ENCODE measurements at regions not wholly inside any gene's neighbourhood (a gene's known extent, or its start where the extent isn't known, plus 50 kb on each side); places are given as distances from the start of the nearest gene placed in this dataset.

DNA sequence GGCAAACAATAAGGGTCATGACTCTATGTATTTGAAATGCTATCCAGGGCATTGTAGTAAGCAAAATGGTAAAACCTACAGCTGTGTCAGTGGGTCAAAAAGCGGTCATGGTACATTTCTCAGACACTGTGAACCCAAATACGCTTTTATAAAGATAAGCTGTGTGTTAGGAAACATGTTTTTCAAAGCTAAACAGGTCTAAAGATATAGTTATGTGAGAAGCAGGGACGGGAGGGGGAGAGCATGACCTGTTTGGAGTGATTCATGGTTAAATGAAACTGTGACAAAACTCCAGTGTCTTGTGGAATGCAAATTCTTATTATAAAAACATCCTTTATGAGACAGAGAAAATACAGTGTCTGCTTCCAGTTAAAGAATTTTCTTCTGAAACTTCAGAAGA lies 205.4 kb upstream of the BMP2 start:
- DNase-seq (ENCODE audit: low spot score) = no peak

DNA sequence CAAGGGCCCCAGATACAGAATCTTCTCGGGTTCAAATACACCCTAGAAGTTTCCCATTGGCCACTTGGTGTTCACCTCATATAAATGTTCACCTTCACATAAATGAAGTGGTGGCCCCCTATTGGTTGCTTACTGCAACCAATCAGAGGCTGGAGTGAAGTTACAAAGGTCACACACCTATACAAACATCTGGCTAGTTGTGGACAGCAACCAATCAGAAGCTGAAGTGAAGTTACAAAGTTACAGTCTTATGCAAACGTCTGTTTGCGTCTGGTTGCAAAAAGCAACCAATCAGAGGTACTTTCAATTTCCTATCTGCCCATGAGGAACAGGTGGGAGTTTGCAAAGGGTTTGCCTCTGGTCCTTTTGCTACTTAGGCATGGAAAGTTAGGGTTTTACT lies 206.5 kb upstream of the BMP2 start:
- DNase-seq (ENCODE audit: low spot score) = no peak

DNA sequence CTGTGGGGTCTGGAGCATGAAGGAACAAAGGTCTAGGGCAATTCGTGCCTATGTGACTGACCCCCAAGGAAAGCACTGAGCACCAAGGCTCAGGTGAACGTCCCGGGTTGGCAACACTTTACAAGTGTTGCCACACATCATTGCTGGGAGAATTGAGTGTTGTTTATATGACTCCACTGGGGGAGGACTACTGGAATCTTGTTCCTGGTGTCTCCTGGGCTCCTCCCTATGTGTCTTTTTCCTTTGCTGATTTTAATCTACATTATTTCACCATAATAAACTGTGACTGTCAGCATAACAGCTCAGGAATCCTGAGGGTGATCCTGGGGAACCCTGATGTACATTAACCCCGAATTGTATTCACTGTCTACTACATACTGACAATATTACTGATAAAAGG lies 207.7 kb upstream of the BMP2 start:
- no peak for DNase-seq (ENCODE audit: low spot score)

DNA sequence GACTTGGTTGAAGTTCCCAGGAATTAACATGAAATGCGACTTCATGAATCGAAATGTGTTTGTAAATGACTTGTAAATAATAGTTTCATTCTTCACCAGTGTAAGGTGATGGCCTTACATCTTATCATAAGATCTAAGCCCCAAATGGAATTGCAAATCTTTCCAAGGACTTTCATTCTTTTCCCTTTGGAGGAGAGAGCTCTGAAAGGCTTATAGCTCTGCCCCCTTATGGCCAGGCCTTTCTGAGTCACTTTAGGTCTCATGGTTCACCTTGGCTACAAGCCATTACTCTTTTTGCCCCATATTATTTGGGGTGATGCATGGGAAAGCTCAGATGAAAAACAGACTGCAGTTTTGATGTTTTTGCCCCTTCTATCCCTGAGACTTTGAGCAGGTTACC lies 209.1 kb upstream of the BMP2 start:
- DNase-seq (ENCODE audit: low spot score) = peak; percentile 48

DNA sequence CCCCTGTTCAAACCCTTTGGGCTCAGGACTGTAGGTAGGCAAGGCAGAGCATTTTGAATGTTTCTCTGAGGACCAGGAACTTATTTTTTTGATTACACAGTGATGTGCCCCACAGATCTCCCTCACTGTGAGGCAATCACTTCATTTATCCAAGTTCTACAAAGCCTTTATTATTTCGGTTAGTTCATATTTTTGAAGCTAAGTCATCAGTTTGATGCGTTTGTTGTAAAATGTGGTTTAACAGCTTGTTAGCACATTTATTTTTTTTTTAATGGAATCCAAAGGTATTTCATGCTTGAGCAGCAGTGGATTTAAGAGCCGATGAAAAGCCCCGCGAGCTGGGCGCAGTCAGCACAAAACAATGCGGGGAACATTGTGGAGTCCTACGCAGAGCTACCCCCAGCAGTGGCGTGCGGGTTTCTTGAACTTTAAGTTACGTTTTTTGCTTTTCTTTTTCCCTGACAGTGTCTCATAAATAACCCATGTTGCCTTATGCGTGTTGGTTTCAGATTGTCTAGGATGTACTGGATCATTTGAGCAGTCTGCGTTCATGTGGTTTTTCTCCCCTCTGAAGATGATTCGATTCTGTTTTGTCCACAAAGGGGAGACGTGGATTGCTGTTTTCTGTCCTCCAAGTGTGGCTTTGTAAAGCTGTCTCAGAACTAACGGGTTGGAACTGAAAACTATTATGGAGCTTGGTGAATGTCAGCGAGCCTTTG lies 233.6 kb upstream of the BMP2 start:
- DNase-seq (ENCODE audit: low spot score) = no peak

DNA sequence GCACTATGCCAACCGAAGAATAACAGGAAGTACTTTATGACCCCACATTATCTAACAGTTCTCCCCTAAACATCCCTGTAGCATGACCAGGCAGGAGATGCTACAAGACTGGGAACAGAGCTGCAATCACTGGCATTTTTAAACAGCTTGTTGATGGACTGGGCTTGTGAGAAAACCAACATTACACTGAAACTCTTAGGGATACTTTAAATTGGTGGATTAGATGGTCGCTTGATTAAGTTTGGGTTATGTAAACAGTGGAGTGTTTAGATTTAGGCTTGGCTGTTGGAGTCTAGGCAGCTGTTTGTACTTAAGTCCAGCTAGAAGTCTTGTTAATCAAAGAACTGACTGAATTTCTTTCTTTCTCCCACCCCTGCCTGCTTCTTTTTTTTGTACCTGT lies 234.1 kb upstream of the BMP2 start:
- peak; percentile 41 for DNase-seq (ENCODE audit: low spot score)

DNA sequence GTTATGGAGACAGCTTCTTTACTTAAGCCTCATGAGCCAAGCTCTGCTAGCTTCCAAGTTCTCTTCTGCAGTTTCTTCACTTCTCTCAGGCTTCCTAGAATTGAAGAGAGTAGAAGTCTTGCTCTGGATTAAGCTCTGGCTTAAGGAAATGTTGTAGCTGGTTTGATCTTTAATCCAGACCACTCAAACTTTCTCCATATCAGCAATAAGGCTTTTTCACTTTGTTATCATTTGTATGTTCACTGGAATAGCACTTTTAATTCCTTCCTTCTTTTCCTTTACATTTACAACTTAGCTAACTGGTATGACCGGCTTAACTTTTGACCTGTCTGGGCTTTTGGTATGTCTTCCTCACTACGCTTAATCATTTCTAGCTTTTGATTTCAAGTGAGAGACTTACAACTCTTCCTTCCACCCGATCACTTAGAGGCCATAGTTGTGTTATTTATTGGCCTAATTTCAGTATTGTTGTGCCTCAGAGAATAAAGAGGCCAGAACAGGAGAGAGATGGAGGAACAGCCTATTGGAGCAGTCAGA lies 236.6 kb upstream of the BMP2 start:
- peak; percentile 14 for DNase-seq (ENCODE audit: low spot score)

DNA sequence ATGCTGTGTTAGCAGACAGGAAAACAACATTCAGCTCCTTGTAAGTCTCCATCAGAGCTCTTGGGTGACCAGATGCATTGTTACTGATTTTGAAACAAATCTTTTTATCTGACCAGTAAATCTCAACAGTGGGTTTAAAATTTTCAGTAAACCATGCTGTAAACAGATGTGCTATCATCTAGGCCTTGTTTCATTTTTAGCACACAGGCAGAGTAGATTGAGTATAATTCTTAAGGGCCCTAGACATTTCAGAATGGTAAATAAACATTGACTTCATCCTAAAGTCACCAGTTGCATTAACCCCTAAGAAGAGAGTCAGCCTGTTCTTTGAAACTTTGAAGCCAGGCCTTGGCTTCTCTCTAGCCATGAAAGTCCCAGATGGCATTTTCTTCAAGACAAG lies 237.2 kb upstream of the BMP2 start:
- no peak for DNase-seq (ENCODE audit: low spot score)

DNA sequence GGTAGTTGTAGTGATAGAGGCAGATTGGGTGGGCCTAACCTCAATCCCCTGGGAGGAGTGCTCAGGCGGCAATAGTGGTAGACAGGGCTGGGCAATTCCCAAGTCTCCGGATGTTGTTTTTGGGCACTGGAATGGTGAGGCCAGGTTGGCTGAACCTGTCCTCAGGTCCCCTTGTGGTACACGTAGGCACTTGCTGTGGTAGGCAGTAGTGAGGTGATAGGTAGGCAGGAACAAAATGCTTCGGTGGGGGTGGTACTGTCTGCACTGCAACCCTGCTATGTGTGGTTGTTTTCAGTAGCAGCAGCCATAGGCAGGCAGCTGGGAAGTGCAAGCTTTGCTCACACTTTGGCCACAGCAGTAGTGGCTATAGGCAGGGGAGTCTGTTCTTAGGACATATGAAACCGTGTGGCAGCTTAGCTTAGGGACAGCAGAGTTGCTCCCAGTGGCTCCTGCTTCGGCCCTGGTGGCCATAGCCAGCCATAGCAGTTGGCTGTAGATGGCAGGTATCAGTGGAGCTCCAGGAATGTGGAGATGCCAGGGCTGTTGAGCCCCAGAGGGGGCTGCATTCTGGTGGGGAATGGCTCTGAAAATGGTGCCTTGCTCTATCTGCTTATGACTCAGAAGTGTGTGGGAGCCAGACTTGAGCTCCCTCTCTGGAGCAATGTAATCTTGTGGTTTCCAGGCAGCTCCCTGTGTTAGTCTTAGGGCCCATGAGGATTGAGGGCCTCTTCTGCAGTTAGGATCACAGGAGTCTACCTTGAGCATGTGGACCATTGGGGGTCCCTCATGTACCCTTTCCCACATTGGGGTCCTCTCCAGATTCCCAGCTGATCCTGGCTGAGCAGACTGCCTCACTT lies 241.8 kb upstream of the BMP2 start:
- DNase-seq (ENCODE audit: low spot score) = no peak

DNA sequence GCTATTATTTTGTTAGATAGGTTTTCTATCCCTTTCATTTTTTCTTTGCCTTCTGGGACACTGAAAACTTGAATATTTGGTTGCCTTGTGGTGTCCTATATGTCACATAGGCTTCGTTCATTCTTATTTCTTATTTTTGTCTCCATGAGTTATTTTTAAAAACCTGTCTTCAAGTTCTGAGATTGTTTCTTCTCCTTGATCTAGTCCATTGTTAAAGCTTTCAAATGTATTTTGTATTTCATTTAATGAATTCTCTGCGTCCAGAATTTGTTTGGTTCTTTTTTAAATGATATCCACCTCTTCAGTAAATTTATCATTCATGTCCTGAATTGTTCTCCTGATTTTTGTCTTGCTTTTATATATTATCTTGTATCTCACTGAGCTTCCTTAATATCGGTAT lies 243.2 kb upstream of the BMP2 start:
- DNase-seq (ENCODE audit: low spot score) = no peak

DNA sequence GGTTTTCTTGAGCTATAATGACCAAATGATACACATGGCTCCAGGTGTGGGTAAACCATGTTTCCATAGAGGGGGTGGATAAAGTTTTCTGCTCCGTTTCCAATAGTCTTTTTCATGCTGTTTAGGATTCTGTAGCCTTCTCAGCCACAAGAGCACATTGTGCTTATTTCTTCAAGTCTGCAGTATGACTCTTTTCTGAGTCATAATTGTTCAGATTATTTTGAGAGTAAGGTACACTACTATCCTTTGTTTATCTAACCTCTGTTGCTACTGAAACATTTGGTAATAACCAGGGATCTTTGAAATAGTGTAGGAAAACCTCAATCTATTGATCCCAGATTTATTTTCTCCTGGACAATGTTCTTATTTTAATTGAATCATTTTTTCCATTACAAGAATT lies 247.9 kb upstream of the BMP2 start:
- no peak for DNase-seq (ENCODE audit: low spot score)

DNA sequence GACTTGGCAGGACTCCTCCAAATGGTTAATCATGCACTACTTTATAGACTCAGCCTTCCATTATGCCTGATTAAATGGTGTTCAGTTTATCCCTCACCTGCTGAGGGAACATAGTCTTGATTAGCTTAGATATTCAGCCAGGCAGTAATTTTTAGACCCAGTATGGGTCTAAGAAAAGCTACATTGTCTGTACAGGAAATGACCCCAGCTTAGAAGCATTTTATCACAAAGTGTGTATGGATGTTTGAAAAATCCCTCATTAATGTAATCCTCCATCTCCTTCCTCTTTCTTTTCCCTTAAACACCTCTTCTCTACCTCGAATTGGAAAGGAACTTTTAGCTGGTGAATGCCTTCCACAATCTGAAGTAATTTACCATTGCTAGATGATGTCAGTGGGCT lies 252.2 kb upstream of the BMP2 start:
- DNase-seq (ENCODE audit: low spot score) = no peak

DNA sequence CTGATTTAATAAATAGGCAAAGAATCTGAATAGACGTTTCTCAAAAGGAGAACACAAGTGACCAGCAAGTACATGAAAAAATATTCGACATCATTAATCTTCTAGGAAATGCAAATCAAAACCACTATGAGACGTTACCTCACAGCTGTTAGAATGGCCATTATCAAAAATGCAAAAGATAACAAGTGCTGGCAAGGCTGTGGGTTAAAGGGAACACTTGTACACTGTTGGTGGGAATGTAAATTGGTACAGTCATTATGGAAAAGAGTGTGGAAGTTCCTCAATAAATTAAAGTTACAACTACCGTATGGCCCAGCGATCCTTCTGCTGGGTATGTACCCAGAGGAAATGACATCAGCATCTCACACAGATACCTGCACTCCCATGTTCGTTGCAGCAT lies 253.9 kb upstream of the BMP2 start:
- DNase-seq (ENCODE audit: low spot score) = no peak

DNA sequence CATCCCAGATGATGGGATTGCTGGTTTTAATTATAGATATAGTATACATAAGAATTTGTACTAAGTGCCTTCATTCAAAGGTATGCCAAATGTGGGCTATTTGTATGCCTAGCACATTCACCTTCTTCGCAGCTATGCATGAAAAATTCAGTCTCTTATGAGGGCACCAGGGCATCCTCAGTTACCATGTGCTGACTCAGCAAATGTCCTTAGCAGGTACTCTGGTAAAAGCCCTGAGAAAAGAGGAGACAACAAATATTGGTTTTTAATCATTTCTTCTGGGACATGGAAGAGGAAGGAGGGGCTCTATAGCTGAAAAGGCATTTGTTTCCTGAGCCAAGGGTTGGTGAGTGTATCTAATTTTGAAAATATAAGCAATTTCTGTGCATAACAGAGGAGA lies 258.1 kb upstream of the BMP2 start:
- no peak for DNase-seq (ENCODE audit: low spot score)

DNA sequence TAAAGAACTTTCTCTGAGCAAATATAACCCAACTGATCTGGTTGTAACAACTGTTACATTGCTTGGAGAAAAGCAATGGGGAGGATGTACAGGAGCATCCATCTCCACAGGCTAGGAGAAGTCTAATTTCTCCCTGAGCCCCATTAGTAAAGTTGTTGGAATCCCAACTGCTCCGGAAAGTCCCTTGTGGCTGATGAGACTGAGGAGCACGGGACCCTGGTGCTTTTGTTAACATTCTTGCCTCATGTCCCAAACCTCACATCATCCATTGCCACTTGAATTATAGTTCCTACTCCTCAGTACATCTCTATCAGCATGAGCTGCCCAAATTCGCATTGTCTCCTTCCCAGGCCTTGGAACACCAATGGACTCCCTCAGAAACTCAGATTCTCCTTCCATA lies 260.6 kb upstream of the BMP2 start:
- no peak for DNase-seq (ENCODE audit: low spot score)

DNA sequence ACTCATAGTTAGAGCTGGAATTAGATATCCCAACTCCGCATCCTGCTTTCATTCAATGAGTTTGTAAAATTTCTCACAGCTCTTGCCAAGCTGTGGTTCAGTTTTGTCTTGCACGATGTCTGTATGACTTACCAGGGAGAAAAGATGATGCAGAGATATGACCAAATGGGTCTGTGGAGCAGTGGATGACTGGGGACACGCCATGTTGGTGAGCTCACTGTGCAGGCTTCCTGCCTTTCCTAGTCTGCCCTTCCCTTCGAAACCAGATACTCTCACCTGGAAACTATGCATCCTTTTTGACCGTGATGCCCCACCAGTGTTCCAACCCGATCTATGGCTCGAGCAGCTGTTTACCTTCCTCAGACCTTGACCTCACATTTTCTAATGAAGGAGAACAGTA lies 262.7 kb upstream of the BMP2 start:
- no peak for DNase-seq (ENCODE audit: low spot score)

DNA sequence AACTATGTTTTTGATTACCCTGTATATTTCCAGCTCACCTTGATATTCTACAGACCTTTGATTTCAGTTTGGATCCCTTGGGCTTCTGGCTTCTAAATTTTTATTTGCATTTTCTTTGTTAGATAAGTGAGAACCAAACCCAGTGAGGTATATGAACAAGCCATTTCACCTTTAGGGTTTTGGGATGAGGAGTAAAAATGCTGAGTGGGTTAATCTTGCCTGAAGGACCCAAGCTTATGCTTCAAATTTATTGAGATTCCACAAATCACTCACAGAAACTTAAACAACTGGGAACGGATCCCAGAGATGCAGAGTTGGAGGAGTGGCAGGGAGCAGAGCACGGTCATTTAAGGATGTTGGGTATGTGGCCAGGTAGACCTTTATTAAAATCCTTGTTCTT lies 263.3 kb upstream of the BMP2 start:
- no peak for DNase-seq (ENCODE audit: low spot score)

DNA sequence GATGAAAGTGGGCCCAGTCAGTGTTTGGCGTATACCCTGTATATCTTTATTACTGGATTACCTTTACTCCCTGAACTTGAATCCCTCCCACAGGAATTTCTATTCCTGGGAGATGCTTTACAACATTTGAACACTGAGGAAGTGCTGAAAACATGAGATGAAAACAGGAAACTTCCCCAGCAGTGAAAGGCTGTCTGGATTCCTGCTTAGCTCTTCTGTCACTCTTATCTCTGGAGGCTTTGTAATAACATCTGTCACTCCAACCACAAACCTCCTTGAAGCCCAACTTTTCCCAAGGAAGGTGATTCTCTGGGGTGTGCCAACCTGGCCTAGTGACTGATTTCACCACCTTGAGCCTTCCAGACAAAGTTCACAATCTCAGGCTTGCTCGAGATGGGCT lies 264.5 kb upstream of the BMP2 start:
- DNase-seq (ENCODE audit: low spot score) = no peak

DNA sequence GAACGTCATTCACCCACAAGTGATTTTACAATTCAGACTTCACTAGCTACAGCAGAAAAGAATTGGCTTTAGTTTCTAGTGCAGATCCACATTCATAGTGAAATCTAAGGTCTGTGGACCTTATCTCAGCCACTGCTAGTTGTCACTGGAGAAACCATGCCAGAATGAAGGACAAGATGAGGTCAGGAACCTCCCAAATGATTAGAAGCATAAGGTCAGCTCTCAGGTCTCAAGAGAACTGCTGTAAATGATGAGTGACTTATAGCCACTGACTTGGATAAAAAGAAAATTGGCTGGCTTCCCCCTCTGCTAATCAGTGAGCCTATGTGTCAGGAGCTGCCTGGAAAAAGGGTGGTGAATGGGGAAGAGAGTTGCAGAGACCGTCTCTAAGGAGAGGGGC lies 265.3 kb upstream of the BMP2 start:
- no peak for DNase-seq (ENCODE audit: low spot score)

DNA sequence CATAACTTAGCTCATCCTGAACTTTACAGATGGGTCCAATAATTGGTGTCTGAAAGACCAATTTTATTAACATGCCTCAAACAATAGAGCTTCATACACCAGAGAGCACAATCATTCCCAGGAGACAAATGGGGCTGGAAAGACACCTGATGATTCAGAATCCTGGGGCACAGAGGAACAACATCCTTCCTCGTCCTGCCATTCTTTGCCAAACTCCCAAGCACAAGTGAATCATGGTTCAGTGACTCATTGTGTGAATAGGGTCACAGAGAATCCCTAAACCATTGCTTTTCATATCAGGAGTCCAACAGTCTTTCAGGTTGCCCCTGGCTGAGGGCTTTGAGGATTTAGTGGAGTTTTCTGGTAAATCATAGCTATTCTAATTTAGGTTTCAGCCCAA lies 266.4 kb upstream of the BMP2 start:
- DNase-seq (ENCODE audit: low spot score) = peak; percentile 10

DNA sequence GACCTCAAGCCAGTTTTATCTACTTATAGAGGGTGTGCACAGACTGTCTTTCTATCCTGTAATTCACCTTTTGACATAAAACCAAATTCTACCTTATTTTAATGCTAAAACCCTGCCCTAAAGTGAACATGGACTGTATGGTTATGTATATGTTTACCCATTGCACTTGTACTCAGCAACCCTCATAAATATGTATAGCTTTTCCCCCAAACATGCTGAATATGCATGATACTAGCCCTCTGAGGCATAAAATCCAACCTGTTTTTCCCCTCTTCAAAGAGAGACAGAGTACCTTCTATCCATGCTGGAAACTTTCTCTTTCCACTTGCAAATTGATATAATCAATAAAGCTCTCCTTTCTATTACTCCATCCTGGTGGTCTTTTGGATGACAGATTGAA lies 267.9 kb upstream of the BMP2 start:
- no peak for DNase-seq (ENCODE audit: low spot score)

DNA sequence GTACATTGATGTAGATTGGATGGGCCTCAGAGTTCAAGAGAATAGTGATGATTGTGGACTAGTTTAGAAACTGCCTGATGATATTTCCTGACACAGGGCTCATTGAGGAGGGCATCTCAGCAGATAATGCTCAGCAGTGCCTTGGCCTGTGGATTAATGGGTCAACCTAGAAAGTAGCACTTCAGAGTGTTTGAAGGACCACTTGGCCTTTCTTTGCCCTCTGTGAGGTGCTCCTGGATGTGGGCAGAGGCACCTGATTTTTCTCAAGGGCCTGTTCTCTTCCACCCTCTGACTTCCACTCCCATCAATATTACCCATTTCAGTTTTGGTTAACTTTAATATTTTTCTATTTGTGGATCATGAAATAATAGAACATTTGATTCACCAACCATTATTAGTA lies 270.6 kb upstream of the BMP2 start:
- DNase-seq (ENCODE audit: low spot score) = no peak

DNA sequence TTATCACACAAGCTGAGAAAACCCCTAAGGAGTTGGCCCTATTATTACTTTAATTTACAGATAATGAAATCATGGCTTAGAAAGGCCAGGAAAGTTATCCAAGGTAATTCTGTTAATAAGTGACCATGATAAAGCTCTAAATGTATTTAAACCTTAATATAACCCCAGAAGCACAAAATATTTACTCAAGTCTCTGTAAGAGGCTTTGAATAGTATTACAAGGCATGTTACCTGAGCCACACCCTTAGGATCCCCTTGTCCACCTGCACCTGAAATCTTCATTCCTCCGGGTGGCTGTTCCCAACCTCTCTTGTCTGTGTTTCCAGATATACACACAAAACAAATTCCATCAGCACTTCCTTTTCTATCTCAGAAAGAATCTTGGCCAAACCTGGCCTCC lies 271.6 kb upstream of the BMP2 start:
- no peak for DNase-seq (ENCODE audit: low spot score)

Measured in HT-29 (cell line).